Fibroblast of lung (primary cell): ENCODE measurements at regions not wholly inside any gene's neighbourhood (a gene's known extent, or its start where the extent isn't known, plus 50 kb on each side); places are given as distances from the start of the nearest gene placed in this dataset.

Experiments
- DNase-seq, 2 donors: peaks; one replicate each; pipeline versions ENCODE4 v3.0.0 to v3.0.0-alpha.2; 2010; ENCODE audit warnings: low read depth in 2 of 2
- H2AFZ ChIP-seq: 2 replicates; pipeline ENCODE4 v1.5.1; 2012; ENCODE audit warnings: low read length, control low read depth, inconsistent platforms
- H3K27ac ChIP-seq: 2 replicates; pipeline ENCODE4 v1.5.1; 2011; ENCODE audit warnings: low read length, control low read depth; ENCODE audit not compliant: insufficient read depth
- H3K27me3 ChIP-seq: 2 replicates; pipeline ENCODE4 v1.5.1; 2011; ENCODE audit warnings: mild to moderate bottlenecking, low read length; ENCODE audit not compliant: control insufficient read depth, insufficient read depth
- H3K36me3 ChIP-seq: 2 replicates; pipeline ENCODE4 v1.5.1; 2011; ENCODE audit warnings: low read length; ENCODE audit not compliant: control insufficient read depth, insufficient read depth
- H3K4me1 ChIP-seq: 2 replicates; pipeline ENCODE4 v1.5.1; 2011; ENCODE audit warnings: low read length; ENCODE audit not compliant: control insufficient read depth, insufficient read depth; ENCODE audit errors: extremely low read depth
- H3K4me2 ChIP-seq: 2 replicates; pipeline ENCODE4 v1.5.1; 2011; ENCODE audit warnings: low read length, control low read depth; ENCODE audit not compliant: insufficient read depth; ENCODE audit errors: extremely low read depth
- H3K4me3 ChIP-seq, 4 experiments: fragments of 200-600 bp in 1 of 4; sonication (generic) in 1 of 4; replicated peaks in 1 of 4; 2 replicates each; pipeline ENCODE4 v1.5.1; 2011 to 2016; ENCODE audit warnings: low read length in 4 of 4, low read depth in 3 of 4, mild to moderate bottlenecking in 3 of 4, control low read depth in 2 of 4, inconsistent platforms in 1 of 4, mixed read lengths in 1 of 4; ENCODE audit not compliant: insufficient read depth in 1 of 4; ENCODE audit errors: control extremely low read depth in 1 of 4
- H3K79me2 ChIP-seq: 2 replicates; pipeline ENCODE4 v1.5.1; 2012; ENCODE audit warnings: mild to moderate bottlenecking, low read length, inconsistent platforms; ENCODE audit not compliant: control insufficient read depth, insufficient read depth
- H3K9ac ChIP-seq: 2 replicates; pipeline ENCODE4 v1.5.1; 2011; ENCODE audit warnings: mild to moderate bottlenecking, low read length, control low read depth; ENCODE audit not compliant: insufficient read depth
- H3K9me3 ChIP-seq: 2 replicates; pipeline ENCODE4 v1.5.1; 2012; ENCODE audit warnings: low read depth, low read length; ENCODE audit not compliant: control insufficient read depth, insufficient read depth
- H4K20me1 ChIP-seq: 2 replicates; pipeline ENCODE4 v1.5.1; 2011; ENCODE audit warnings: low read length; ENCODE audit not compliant: control insufficient read depth, insufficient read depth; ENCODE audit errors: extremely low read depth
- CTCF ChIP-seq, 2 donors: IDR thresholded peaks in 1 of 2; conservative IDR thresholded peaks in 1 of 2; 1 replicate in 1 of 2; 2 replicates in 1 of 2; pipeline ENCODE4 v1.5.1; 2011 to 2012; ENCODE audit warnings: low read length in 2 of 2, control low read depth in 1 of 2, inconsistent platforms in 1 of 2, low read depth in 1 of 2, mild to moderate bottlenecking in 1 of 2
- EZH2 ChIP-seq: IDR thresholded peaks from 2 replicates; pipeline ENCODE4 v1.5.1; 2012; ENCODE audit warnings: low read length, control low read depth, mild to moderate bottlenecking; ENCODE audit errors: missing control alignments

GRCh38 chr4:3833326-3833989 lies 67.3 kb downstream of the ADRA2C start:
- DNase-seq: no peak
- Histone ChIP-seq H3K4me2 (no peak overlapping the region), H3K9ac (no peak overlapping the region), H3K4me1 (no peaks in the 10 kb centered on the region), H4K20me1 (no peaks in the 10 kb centered on the region), H2AFZ (no peak overlapping the region), H3K36me3 (no peaks in the 10 kb centered on the region), H3K4me3 (no peak overlapping the region), H3K27ac (no peak overlapping the region), H3K27me3 (no peaks in the 10 kb centered on the region), H3K79me2 (no peaks in the 10 kb centered on the region), H3K9me3 (no peaks in the 10 kb centered on the region)
- no peak for TF ChIP-seq EZH2
- TF ChIP-seq CTCF (conservative IDR thresholded peaks at IDR 0.05 in 1 of 2, IDR thresholded peaks at IDR 0.05 in 1 of 2; ENCODE audit: low read depth in 1 of 2, low read length in 2 of 2): no peak

GRCh38 chr4:3834186-3834662 lies 68.0 kb downstream of the ADRA2C start:
- H3K4me1 ChIP-seq: no peaks in the 10 kb centered on the region
- no peak for DNase-seq
- no peaks in the 10 kb centered on the region for H3K27me3 ChIP-seq
- no peak overlapping the region for H3K4me2 ChIP-seq
- no peak overlapping the region for H3K4me3 ChIP-seq
- no peaks in the 10 kb centered on the region for H4K20me1 ChIP-seq
- H3K9ac ChIP-seq: no peak overlapping the region
- no peak overlapping the region for H3K27ac ChIP-seq
- no peaks in the 10 kb centered on the region for H3K79me2 ChIP-seq
- H2AFZ ChIP-seq: no peak overlapping the region
- no peaks in the 10 kb centered on the region for H3K36me3 ChIP-seq
- H3K9me3 ChIP-seq: no peaks in the 10 kb centered on the region
- TF ChIP-seq EZH2: no peak
- TF ChIP-seq CTCF (conservative IDR thresholded peaks at IDR 0.05 in 1 of 2, IDR thresholded peaks at IDR 0.05 in 1 of 2; ENCODE audit: low read depth in 1 of 2, low read length in 2 of 2): no peak

GRCh38 chr4:3834663-3835521 lies 68.7 kb downstream of the ADRA2C start:
- H2AFZ ChIP-seq: no peak overlapping the region
- no peak overlapping the region for H3K4me3 ChIP-seq
- DNase-seq: no peak
- no peaks in the 10 kb centered on the region for H3K9me3 ChIP-seq
- H3K9ac ChIP-seq: no peak overlapping the region
- no peaks in the 10 kb centered on the region for H4K20me1 ChIP-seq
- H3K36me3 ChIP-seq: no peaks in the 10 kb centered on the region
- no peaks in the 10 kb centered on the region for H3K79me2 ChIP-seq
- H3K4me2 ChIP-seq: no peak overlapping the region
- TF ChIP-seq EZH2 (no peak), CTCF (conservative IDR thresholded peaks at IDR 0.05 in 1 of 2, IDR thresholded peaks at IDR 0.05 in 1 of 2; ENCODE audit: low read depth in 1 of 2, low read length in 2 of 2) (no peak)
- no peak overlapping the region for H3K27ac ChIP-seq
- no peaks in the 10 kb centered on the region for H3K4me1 ChIP-seq
- no peaks in the 10 kb centered on the region for H3K27me3 ChIP-seq
